Left lung (tissue), 4 donors: ENCODE measurements at regions not wholly inside any gene's neighbourhood (a gene's known extent, or its start where the extent isn't known, plus 50 kb on each side); places are given as distances from the start of the nearest gene placed in this dataset.

Experiments used
- ATAC-seq: fragments of 200-7000 bp; cut with Tn5 transposase; one replicate; pipeline ENCODE4 v1.9.1; 2020; ENCODE audit warnings: moderate library complexity
- DNase-seq, 4 donors: peaks; one replicate each; pipeline ENCODE4 v3.0.0-alpha.2; 2013 to 2020
- H3K27ac ChIP-seq, 2 donors: fragments of 200-600 bp; sonication (generic) in 1 of 2; one replicate each; pipeline versions ENCODE4 v1.5.0 to v1.8.0; 2020 to 2021
- H3K27me3 ChIP-seq, 2 donors: fragments of 200-600 bp; sonication (generic) in 1 of 2; one replicate each; pipeline versions ENCODE4 v1.5.0 to v1.8.0; 2020 to 2021
- H3K36me3 ChIP-seq, 2 donors: fragments of 200-600 bp; sonication (generic) in 1 of 2; one replicate each; pipeline versions ENCODE4 v1.5.0 to v1.8.0; 2020 to 2021
- H3K4me1 ChIP-seq, 2 donors: fragments of 200-600 bp; one replicate each; pipeline ENCODE4 v1.8.0; 2021
- H3K4me3 ChIP-seq, 2 donors: fragments of 200-600 bp; sonication (generic) in 1 of 2; one replicate each; pipeline versions ENCODE4 v1.5.0 to v1.8.0; 2020 to 2021; ENCODE audit warnings: mild to moderate bottlenecking in 1 of 2
- H3K9me3 ChIP-seq, 2 donors: fragments of 200-600 bp; sonication (generic) in 1 of 2; one replicate each; pipeline versions ENCODE4 v1.5.0 to v1.8.0; 2020 to 2021
- intact Hi-C, 2 donors: fragments of 100-400 bp; cut with DNase I; formaldehyde crosslinking; loops; one replicate each; pipeline versions ENCODE4 v1.11.2 to v1.14.2; 2022
- TF ChIP-seq, protein P1 (sequence below), 2 donors: fragments of 200-600 bp; sonication (generic) in 1 of 2; IDR thresholded peaks; one replicate each; pipeline versions ENCODE4 v1.5.0 to v1.8.0; 2021; ENCODE audit warnings: antibody characterized with exemption in 2 of 2
- donor health status: DM: no; HTN: yes; CAD: no.
- donor health status: DM: no; HTN: no; CAD: no.

DNA sequence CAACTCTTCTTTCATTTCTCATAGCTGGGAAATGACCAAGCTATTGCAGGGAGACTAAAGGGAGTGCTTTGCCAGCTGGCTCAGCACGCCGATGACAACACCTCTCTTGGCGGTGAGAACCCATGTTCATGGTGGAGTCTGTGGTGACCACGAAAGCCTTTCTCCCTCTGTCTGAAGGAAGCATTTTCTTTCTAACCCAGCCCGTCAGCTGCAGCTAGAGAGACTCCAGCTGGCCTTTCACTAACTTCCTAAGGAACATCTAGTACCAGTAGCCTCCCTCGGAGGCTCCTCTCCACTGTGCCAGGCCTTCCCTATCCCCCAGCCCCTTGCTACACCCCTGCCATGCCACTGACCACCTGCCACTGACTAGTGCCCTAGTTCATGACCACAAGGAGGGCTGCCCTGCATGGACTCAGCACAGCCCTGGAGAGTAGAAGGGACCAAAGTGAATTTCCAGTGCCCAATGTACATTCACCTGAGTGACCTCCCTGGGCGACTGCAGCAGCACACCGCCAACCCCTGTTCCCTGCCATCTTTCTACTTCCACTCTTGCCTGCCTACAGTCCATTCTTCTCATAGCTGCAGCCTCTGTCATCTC, 81.3 kb downstream of the CBLN1 start:
- H3K4me3 ChIP-seq = no peak overlapping the region
- peaks cover 0 to 1% of the 10 kb centered on the region in 2 donors for H3K27me3 ChIP-seq
- ATAC-seq (no peak), DNase-seq (no peak)
- intact Hi-C loops = no loop called here
- TF ChIP-seq, protein P1, sequence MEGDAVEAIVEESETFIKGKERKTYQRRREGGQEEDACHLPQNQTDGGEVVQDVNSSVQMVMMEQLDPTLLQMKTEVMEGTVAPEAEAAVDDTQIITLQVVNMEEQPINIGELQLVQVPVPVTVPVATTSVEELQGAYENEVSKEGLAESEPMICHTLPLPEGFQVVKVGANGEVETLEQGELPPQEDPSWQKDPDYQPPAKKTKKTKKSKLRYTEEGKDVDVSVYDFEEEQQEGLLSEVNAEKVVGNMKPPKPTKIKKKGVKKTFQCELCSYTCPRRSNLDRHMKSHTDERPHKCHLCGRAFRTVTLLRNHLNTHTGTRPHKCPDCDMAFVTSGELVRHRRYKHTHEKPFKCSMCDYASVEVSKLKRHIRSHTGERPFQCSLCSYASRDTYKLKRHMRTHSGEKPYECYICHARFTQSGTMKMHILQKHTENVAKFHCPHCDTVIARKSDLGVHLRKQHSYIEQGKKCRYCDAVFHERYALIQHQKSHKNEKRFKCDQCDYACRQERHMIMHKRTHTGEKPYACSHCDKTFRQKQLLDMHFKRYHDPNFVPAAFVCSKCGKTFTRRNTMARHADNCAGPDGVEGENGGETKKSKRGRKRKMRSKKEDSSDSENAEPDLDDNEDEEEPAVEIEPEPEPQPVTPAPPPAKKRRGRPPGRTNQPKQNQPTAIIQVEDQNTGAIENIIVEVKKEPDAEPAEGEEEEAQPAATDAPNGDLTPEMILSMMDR (IDR thresholded peaks at IDR 0.05) = no peak
- H3K27ac ChIP-seq = no peak overlapping the region
- no peaks in the 10 kb centered on the region for H3K36me3 ChIP-seq
- no peaks in the 10 kb centered on the region for H3K4me1 ChIP-seq
- no peaks in the 10 kb centered on the region for H3K9me3 ChIP-seq

DNA sequence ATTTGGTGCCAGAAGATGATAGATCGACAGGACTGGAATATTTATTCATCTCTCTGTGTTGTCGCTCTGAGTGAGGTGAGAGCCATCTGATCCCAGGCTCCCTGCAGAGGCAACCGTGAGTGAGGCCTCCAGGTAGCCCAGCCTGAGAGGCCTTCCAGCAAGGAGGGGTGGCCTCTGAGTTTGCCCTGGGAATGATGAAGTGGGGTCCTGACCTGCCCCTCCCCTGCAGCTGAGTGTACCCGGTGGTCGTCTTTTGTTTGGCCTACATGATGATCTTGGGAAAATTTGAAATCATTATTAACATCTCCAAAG, 86.4 kb downstream of the CBLN1 start:
- ATAC-seq (no peak), DNase-seq (no peak)
- H3K27me3 ChIP-seq = peaks cover 0 to 17% of the 10 kb centered on the region in 2 donors
- H3K36me3 ChIP-seq = no peaks in the 10 kb centered on the region
- H3K9me3 ChIP-seq = no peaks in the 10 kb centered on the region
- H3K4me1 ChIP-seq = no peaks in the 10 kb centered on the region
- TF ChIP-seq, protein P1 (IDR thresholded peaks at IDR 0.05) = no peak
- intact Hi-C loops = no loop called here
- no peak overlapping the region for H3K4me3 ChIP-seq
- no peak overlapping the region for H3K27ac ChIP-seq

DNA sequence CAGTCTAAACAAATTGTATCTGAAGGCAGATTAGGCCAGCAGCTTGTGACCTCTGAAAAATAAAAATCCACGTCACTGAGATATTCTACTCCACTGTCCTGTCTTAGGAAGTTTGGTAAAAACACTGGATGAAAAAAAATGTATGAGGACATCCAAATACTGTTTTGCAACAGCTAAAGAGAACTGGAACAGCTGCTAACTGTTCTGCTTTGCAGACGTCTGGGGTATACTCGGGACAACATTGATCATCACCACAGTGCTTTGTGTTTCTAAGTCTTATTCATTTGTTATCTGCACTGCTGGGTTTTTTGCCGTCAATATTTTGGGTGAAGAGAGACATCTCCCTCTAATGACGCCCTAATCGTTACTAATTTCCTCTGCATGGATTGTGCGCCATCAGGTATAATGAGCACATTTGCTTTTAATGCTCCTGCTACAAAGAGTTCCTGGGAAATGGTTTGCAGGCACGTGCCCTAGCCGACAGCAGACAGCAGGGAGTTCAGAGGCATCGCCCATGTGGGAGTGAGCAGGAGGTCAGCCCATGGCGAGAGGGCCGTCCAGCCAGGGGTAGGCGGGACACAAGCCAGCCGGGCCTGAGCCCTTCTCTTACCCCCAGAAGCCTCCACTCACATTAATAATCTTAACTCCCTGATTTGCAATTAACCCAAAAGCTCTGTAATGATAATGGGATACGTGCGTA, 87.0 kb downstream of the CBLN1 start:
- TF ChIP-seq, protein P1 (IDR thresholded peaks at IDR 0.05) = no peak
- Histone ChIP-seq H3K4me1 (no peaks in the 10 kb centered on the region), H3K4me3 (no peak overlapping the region)

DNA sequence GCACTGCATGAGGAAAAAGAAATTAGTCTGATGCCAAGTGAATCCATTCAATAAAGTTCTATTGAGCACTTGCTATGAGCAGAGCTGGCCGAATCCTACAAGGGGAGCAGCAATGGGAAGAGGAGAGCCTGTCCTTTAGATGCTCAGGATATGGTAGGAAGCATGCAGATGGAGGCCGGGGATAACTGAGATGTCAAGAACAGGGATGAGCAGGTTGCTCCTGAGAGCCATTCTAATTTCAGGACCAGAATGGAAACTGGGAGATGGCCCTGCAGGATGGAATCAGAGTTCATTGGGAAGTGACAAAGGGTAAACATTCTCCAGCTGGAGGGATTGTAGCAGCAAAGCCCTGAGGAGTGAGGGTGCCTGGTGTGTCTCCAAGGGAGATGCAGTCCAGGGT, 88.0 kb downstream of the CBLN1 start:
- DNase-seq (no peak), ATAC-seq (no peak)
- Histone ChIP-seq H3K27me3 (peaks cover 0 to 17% of the 10 kb centered on the region in 2 donors), H3K9me3 (no peaks in the 10 kb centered on the region), H3K4me1 (no peaks in the 10 kb centered on the region), H3K27ac (no peak overlapping the region), H3K4me3 (no peak overlapping the region), H3K36me3 (no peaks in the 10 kb centered on the region)
- intact Hi-C loops = no loop called here
- TF ChIP-seq, protein P1 (IDR thresholded peaks at IDR 0.05) = no peak

More for the DNA sequence above, 87.0 kb downstream of the CBLN1 start:
- intact Hi-C loops = no loop called here
- H3K9me3 ChIP-seq = no peaks in the 10 kb centered on the region
- H3K27ac ChIP-seq = no peak overlapping the region
- no peak for DNase-seq
- ATAC-seq = no peak
- H3K36me3 ChIP-seq = no peaks in the 10 kb centered on the region
- H3K27me3 ChIP-seq = peaks cover 0 to 17% of the 10 kb centered on the region in 2 donors

DNA sequence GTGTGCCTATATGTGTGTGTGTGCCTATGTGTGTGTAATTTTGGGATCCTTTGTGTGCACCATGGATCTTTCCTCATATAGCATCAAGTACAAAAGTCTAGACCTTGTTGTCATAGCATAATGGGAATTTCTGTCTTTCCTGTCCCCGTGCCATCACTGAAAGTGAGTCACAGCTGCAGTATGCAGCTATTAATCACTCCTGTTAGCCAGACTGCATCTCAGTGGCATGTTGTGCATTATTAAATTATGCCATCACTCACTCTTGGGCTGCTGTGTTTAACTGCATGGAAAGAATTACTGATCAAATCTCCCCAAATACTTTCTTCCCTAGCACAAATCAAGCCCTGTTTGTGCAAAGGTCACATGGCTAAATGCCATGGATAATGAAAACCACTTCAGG, 92.4 kb downstream of the CBLN1 start:
- ATAC-seq = no peak
- intact Hi-C loops = no loop called here
- TF ChIP-seq, protein P1 (IDR thresholded peaks at IDR 0.05) = no peak
- Histone ChIP-seq H3K36me3 (no peaks in the 10 kb centered on the region), H3K27me3 (peaks cover 0 to 10% of the 10 kb centered on the region in 2 donors), H3K4me3 (no peak overlapping the region), H3K4me1 (no peaks in the 10 kb centered on the region), H3K9me3 (peaks cover 0 to 7% of the 10 kb centered on the region in 2 donors), H3K27ac (no peak overlapping the region)
- DNase-seq = no peak
